C4-2B (cell line): ENCODE measurements at regions not wholly inside any gene's neighbourhood (a gene's known extent, or its start where the extent isn't known, plus 50 kb on each side); places are given as distances from the start of the nearest gene placed in this dataset.

ENCODE experiments used
- CTCF ChIP-seq: fragments of 450-650 bp; conservative IDR thresholded peaks from 2 replicates; pipeline ENCODE4 v1.5.1; 2017; ENCODE audit warnings: mild to moderate bottlenecking
- ZFX ChIP-seq: fragments of 450-650 bp; IDR thresholded peaks from 2 replicates; pipeline ENCODE4 v1.6.1; 2017

GRCh38 chr1:55334797-55335196 is 119.6 kb upstream of the USP24 start:
- TF ChIP-seq CTCF (no peak), ZFX (no peak)
